AG04450 (cell line): ENCODE measurements at regions not wholly inside any gene's neighbourhood (a gene's known extent, or its start where the extent isn't known, plus 50 kb on each side); places are given as distances from the start of the nearest gene placed in this dataset.

ENCODE experiments used
- CTCF ChIA-PET: fragments of 300-600, 350-600 bp; formaldehyde crosslinking; extraction: SDS; loops from one replicate; lab custom pipeline; 2022; ENCODE audit warnings: antibody characterized with exemption, inconsistent platforms; lab: Charles Lee
- POLR2A ChIA-PET: fragments of 350-600 bp; formaldehyde crosslinking; extraction: SDS; loops from one replicate; lab custom pipeline; 2021; ENCODE audit warnings: antibody characterized with exemption, inconsistent platforms; lab: Yijun Ruan, JAX
- DNase-seq: peaks from one replicate; pipeline ENCODE4 v3.0.0-alpha.2; 2011; ENCODE audit warnings: low read depth, low spot score
- H3K27ac ChIP-seq: one replicate; pipeline ENCODE4 v1.5.1; 2012; ENCODE audit warnings: low read depth, low read length, control low read depth
- H3K27me3 ChIP-seq: one replicate; pipeline ENCODE4 v1.6.0; 2012; ENCODE audit warnings: low read length; ENCODE audit not compliant: control insufficient read depth, insufficient read depth
- H3K4me3 ChIP-seq: 2 replicates; pipeline ENCODE4 v1.5.1; 2011; ENCODE audit warnings: mild to moderate bottlenecking, low read depth, low read length, control low read depth
- H3K9me3 ChIP-seq: 2 replicates; pipeline ENCODE4 v1.5.1; 2012; ENCODE audit warnings: low read length; ENCODE audit not compliant: control insufficient read depth, insufficient read depth
- TF ChIP-seq, protein P1 (sequence below): IDR thresholded peaks from 2 replicates; pipeline ENCODE4 v1.5.1; 2011; ENCODE audit warnings: low read depth, low read length, control low read depth, inconsistent platforms

DNA sequence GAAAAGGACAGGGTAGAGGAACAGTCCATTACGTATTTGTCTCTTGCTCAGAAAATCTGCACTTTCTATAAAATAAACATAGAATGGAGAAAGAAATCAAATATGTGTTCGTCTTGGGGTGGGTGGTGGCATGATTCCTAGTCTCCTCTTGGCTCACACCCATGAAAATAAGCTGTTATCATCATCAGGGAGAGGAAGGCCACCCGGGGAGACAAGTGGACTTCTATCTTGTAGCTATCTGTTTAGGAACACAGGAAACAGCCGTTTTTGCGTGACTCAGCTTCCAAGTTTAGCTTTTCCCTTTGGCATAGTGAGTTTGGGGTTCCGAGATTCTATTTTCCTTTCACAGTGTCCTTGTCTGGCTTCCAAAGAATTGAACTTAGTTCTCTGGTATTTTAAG, 622.3 kb downstream of the PTPRU start:
- peaks cover 7% of the 10 kb centered on the region for H3K9me3 ChIP-seq
- H3K27ac ChIP-seq, result no peak overlapping the region
- peaks cover 3% of the 10 kb centered on the region for H3K27me3 ChIP-seq
- TF ChIP-seq, protein P1, sequence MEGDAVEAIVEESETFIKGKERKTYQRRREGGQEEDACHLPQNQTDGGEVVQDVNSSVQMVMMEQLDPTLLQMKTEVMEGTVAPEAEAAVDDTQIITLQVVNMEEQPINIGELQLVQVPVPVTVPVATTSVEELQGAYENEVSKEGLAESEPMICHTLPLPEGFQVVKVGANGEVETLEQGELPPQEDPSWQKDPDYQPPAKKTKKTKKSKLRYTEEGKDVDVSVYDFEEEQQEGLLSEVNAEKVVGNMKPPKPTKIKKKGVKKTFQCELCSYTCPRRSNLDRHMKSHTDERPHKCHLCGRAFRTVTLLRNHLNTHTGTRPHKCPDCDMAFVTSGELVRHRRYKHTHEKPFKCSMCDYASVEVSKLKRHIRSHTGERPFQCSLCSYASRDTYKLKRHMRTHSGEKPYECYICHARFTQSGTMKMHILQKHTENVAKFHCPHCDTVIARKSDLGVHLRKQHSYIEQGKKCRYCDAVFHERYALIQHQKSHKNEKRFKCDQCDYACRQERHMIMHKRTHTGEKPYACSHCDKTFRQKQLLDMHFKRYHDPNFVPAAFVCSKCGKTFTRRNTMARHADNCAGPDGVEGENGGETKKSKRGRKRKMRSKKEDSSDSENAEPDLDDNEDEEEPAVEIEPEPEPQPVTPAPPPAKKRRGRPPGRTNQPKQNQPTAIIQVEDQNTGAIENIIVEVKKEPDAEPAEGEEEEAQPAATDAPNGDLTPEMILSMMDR, result no peak
- DNase-seq, result no peak
- ChIA-PET POLR2A (no interaction called here), CTCF (no interaction called here)
- H3K4me3 ChIP-seq, result no peak overlapping the region

DNA sequence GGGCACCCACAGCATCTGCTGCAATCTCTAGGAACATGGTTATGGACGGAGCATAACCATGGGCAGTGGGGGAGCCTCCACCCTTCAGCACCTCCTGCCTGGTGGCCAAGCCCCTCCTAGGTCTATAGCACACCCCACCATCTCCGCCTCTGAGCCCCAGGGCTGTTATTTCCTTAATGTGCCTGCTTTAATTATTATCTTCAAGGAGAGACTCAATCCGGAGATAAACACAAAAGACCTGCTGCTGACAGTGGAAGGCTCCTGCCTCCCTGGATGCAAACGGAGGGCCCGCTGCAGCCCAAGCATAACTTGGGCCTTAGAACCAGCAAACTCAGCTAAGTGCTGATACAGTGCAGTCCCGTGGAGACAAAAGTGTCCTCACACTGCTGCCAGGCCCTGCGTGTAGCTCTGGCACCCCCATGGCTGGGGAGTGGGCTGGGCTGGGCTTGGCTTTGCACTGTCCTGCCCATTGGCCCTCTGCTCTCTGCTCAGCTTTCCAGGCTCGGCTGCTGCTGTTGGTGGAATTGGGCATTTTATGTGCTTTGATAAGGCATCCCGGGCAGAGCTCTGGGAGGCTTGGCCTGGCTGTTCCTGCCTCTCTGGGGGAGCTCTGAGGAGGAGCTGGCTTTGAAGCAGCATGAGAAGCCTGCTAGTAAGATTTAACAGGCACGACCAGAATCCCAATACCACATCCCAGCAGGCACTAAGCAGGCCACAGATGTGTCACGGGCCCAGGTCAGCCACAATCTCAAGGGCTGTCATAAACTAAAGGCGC, 620.2 kb downstream of the PTPRU start:
- no peak for DNase-seq
- Histone ChIP-seq H3K9me3 (peaks cover 7% of the 10 kb centered on the region), H3K27me3 (peaks cover 5% of the 10 kb centered on the region), H3K4me3 (no peak overlapping the region), H3K27ac (no peak overlapping the region)
- CTCF ChIA-PET, result interaction anchor here (0.6 to 0.9 kb wide), 2 partner anchors 10 to 209 kb away, joined by 3 read pairs; no protein-coding TSS in a partner anchor
- POLR2A ChIA-PET, result no interaction called here
- TF ChIP-seq, protein P1, result no peak

DNA sequence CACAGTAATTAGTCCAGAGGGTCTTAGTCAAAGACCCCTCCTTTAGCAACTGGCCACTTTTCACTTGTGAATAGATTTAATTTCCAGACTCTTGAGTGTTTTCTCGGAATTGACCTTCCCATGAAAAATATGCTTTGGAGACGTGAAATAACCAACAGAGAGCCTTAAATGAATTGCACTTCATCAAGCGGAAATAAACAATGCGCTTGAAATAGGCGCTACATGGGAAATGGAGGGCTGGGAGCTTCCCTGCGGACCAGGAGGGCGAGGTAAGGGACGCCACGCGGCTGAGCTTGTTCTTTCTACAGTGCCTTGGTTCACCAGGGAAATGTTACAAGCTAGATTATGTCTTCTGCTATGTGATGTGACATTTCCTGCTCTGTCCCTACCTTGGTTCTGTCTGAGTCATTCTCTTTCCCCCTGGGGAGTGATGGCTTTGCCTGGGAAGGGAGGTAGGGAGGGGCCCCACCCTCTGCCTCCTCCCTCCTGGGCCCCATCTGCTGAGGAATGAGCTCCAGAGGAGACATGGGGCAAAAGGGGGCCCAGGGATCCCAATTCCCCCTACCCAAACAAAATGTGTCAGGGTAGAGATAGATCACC, 619.3 kb downstream of the PTPRU start:
- ChIA-PET POLR2A (no interaction called here), CTCF (interaction anchor here (0.6 to 0.9 kb wide), 2 partner anchors 9 to 209 kb away, joined by 3 read pairs; no protein-coding TSS in a partner anchor)
- Histone ChIP-seq H3K27ac (no peak overlapping the region), H3K27me3 (peaks cover 5% of the 10 kb centered on the region), H3K9me3 (peaks cover 3% of the 10 kb centered on the region), H3K4me3 (no peak overlapping the region)
- TF ChIP-seq, protein P1, result no peak
- DNase-seq, result no peak

DNA sequence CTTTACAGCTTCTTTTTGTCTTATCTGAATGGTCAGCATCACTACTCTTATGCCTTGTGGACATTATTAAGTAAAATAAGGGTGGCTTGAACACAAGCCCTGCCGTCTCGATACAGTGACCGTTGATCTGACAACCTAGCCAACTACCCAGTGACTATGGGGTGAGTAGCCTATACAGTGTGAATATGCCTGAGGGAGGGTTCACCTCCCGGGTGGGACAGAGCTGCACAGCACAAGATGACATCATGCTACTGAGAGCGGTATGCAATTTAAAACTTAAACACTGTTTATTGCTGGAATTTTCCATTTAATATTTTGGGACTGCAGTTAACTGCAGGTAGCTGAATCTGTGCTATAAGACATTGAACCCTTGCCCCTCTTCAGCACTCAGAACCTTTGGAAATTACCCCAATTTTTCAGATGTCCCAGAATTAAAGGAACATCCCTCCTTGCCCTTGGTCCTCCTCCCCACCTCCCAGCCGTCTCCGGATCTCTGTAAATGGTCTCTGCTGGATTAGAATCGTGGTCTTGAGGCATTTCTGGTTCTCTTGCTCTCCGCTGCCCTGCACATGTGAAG, 618.5 kb downstream of the PTPRU start:
- ChIA-PET POLR2A (no interaction called here), CTCF (interaction anchor here (1.4 kb wide), 1 partner anchor 525 kb away, joined by 3 read pairs; no protein-coding TSS in a partner anchor)
- no peak for DNase-seq
- H3K4me3 ChIP-seq, result no peak overlapping the region
- H3K9me3 ChIP-seq, result no peaks in the 10 kb centered on the region
- H3K27me3 ChIP-seq, result peaks cover 5% of the 10 kb centered on the region
- no peak overlapping the region for H3K27ac ChIP-seq
- TF ChIP-seq, protein P1, result no peak
